D341Med (cell line): ENCODE measurements at regions not wholly inside any gene's neighbourhood (a gene's known extent, or its start where the extent isn't known, plus 50 kb on each side); places are given as distances from the start of the nearest gene placed in this dataset.
"Not testable (repeated sequence)": the region's sequence is repeated elsewhere in the genome, so short reads cannot be mapped to it uniquely, and the experiment has no call there.

Experiments
- DNase-seq: peaks from one replicate; pipeline ENCODE4 v3.0.0; 2012; ENCODE audit warnings: low spot score

DNA sequence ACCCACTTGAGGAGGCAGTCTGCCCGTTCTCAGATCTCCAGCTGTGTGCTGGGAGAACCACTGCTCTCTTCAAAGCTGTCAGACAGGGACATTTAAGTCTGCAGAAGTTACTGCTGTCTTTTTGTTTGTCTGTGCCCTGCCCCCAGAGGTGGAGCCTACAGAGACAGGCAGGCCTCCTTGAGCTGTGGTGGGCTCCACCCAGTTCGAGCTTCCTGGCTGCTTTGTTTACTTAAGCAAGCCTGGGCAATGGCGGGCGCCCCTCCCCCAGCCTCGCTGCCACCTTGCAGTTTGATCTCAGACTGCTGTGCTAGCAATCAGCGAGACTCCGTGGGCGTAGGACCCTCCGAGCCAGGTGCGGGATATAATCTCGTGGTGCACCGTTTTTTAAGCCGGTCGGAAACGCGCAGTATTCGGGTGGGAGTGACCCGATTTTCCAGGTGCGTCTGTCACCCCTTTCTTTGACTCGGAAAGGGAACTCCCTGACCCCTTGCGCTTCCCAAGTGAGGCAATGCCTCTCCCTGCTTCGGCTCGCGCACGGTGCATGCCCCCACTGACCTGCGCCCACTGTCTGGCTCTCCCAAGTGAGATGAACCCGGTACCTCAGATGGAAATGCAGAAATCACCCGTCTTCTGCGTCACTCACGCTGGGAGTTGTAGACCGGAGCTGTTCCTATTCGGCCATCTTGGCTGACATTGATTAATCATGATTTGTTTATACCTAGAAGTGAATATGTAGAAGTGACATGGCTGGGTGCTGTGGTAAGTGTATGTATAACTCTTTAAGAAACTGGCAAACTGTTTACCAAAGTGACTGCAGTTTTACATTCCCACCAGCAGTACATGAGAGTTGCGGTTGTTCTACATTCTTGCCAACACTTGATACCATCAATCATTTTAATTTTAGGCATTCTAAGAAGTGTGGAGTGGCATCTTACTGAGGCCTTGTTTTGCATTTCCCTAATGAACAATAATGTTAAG lies 465.9 kb upstream of the MAP3K7 start:
- DNase-seq: not testable (repeated sequence)

DNA sequence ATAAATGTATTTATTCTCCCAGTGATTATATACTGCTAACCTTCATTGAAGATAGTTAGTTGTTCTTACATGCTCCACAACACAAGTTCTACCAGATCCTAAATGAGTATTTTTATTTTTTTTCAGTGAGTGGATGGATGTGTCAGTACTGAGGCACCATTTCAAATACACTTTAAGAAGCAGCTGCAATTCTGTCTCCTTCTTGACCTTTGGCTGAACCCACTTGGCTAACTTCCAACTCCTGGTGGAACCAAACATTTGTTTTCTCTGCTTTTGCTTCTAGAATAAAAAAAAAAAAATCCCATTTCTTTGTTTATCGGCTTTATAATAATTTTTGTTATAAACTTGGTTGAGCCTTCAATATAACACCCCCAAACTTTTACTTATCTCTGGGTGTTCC lies 458.3 kb upstream of the MAP3K7 start:
- no peak for DNase-seq

DNA sequence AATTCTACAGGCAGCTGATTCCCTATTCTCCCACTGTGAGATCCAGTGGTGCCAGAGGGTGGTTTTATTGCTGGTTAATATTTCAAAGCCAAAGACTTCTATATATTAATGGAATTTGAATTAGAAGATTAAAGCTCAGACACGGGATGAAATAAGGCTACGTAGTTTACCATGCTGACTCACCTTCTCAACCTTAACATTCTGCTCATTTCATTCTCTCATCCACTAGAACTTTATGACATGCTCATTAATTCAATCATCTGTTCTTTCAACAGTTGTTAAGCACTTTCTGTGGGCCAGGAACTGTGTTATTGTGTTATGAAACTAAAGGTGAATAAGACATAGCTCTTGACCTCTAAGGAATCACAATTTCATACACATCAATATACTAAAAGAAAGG lies 456.9 kb upstream of the MAP3K7 start:
- DNase-seq: no peak

DNA sequence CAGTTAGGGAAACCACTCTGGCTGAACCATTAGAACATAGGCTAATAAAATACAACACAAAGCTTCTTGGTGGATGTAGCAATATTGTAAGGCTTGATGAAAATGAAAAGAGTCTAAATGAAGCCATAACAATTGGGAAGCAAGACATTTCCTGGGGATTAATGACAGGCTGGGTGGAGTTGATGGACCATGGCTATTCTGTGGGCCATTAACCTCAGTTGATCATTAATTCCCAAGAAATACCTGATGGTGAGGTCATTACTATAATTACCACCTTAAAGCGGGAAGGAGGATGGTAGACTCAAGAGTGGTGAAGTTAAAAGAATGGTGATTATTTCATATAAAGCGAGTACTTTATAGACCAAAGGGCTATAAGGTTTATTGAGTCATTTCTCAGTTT lies 455.8 kb upstream of the MAP3K7 start:
- no peak for DNase-seq

DNA sequence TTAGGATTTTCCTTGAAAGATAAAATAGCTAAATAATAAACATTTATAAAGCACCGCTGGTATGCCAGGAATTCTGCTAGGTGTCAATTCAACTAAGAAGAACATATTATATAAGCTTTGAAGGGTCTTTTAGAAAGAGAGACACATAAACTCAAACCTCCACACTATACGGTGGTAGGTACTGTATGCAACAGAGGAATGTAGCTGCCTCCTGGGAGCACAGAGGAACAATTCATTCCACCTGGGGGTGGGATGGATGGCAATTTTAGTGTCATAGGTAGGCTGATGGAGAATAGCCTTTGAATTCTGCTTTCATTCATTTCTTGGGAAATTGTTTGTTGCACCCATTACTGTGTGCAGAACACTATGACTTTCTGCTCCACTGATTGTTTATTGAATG lies 447.1 kb upstream of the MAP3K7 start:
- DNase-seq: no peak

DNA sequence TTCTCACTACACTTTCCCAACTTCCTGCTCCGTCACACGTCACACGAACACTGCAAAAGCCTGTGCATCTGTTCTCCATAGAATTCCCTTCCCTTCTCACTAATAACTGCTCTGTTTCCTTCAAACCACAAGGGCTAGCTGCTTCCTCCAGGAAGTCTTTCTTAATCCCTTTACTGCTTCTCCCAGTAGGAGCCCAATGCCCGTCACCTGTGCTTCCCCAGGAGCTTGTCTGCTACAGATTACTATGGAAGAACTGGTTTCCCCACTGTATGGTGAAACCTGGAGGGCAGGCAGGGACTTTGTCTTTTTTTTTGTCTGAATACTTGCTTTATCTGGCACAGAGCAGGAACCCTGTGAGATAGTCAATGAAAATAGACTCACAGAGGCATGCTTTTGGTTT lies 444.7 kb upstream of the MAP3K7 start:
- DNase-seq: no peak

DNA sequence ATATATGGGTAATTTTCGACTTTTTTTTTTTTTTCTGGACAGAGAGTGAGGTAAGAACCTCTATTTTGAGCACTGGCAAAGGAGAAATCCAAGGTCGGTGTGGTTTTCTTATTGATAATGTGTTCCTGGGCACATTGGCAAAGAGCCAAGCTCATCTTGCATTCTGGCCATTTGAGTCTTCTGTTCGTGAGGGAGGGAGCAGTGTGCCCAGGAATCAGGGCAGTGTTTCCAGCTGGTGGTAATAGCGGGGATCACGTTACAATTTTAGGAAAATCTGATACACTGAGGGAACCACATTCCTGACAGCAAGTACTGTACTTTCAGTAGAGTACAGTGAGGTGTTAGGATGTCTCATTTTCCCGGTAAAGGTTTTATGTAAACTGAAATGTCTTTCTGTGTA lies 442.3 kb upstream of the MAP3K7 start:
- DNase-seq: no peak

DNA sequence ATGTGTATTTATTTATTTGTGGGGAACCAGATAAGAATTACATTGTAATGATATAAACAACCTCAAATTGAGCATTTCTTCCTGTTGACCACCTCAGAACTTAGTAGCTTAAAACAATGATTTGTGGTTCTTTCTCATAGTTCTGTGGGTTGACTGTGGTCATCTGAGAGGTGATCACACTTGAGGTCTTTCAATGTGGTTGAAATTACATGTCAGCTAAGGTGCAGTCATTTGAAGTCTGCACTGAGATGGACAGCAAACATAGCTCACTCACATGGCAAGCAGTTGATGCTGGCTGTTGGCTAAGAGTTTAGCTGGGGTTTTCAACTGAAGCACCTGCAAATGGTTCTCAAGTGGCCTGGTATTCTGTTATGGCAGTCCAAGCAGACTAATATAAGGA lies 436.7 kb upstream of the MAP3K7 start:
- no peak for DNase-seq

DNA sequence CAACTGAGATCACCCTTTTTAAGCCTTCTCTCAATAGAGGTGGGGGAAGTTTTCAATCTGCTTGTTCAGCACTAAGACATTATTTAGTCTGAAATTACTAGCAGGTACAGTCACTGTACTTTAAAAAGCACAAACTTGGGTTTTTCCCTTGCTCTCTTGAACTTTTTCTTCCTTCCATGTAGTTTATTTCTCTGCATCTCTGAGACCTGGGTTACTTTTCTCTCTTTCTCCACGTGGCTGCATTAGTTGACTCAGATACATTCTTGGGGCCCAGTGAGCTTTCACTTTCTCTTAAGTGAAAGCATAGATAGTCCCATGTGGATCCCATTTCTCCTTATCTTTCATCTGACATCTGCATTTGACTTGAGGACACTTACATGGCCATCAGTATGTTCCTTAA lies 433.9 kb upstream of the MAP3K7 start:
- no peak for DNase-seq

DNA sequence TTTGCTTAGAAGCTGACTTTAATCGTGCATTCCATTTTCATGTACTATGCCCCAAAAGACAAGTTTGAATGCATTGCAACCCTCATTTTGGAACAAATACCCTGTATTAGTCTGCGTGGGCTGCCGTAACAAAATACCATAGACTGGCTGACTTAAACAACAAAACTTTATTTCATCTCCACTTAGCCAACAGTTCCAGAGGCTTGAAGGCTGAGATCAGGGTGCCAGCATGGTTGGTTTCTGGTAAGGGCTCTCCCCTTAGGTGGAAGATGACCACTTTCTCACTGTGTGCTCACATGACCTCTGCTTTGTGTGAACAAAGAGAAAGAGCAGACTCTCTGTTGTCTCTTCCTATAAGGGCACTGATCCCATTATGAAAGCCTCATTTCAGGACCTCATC lies 431.7 kb upstream of the MAP3K7 start:
- no peak for DNase-seq

DNA sequence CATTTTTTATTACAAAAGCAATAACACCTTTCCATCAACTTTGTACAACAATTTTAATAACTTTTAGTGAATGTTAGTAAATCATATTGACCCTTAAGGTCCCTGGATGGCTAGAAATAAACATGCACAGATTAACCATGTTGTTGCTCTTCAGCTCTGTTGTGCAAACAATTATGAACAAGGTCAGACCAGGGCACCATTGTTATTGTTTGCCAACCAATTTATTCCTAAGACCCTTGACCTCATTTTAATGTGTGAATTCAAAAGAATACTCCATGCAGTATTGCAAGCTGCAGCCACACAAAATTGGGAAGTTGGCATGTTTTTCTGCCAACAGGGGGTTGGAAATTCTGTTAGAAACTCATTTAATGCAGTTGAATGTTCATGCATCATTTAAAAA lies 426.6 kb upstream of the MAP3K7 start:
- DNase-seq: no peak

DNA sequence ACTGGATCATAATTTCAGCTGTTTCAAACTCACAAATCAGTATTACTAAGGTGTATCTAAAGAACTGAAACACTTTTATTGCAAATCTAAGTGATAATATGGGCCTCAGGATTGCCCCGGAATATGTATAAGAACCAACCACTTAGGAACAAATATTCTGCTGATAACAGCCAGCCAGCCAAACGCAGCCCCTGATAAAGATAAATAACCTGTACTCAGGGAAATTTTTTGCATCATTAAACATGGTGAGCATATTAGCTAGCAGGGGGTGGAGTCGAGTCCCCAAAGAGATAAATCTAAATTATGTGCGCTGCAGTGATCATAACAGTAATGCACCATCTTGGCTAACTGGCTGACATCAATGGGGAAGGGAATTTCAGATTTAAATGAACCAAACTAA lies 410.2 kb upstream of the MAP3K7 start:
- DNase-seq: no peak

DNA sequence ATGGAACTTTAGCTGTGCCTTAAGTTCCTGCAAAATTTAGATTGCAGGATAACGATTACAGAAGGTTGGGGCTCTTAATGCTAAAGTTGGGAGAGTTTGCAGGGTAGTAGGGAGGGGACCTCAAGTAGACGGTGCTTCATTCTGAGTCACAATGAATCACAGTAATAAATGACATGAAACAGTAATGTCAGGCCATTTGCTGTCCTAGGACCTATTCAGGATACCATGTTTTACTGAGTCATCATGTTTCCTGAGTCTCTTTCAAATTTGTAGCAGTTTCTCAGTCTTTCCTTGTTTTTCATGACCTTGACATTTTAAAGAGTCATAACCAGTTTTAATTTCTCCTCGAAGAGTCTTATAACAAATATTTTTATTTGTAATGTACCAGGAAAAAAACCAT lies 406.9 kb upstream of the MAP3K7 start:
- DNase-seq: no peak

DNA sequence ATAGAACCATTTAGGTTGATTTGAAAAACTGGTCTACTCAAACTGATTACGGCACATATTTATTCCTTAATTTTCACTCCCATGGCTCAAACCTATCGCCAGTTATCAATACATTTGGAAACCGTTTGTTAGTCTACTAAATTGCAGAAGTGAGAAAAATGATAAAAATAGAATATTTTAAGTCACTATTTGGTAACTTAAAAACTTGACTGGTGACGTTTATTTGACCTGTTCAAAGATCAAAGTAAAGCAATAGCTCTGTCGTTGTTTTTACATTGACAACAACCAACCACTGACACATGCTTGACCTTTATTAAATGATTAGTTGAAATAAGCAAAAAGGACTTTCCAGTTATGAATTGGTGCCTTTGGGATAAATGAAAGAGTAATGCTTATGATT lies 402.9 kb upstream of the MAP3K7 start:
- DNase-seq: no peak

DNA sequence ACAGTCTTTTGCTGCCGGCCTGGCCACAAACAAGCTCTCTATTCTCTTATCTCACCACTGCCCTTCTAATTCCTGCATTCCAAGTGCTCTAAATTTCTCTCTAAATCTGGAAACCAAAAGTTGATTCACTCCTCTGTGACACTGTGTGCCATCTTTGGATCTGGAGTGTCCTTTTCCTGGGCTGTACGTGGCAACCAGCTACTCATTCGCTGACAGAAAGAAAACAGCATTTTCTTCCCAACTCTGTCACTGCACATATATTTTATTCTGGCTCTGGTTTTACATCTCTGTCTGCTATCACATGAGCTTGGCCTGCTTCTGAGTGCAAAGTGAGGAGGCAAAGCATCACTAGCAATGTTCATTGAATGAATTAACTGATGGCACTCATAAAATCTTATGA lies 397.2 kb upstream of the MAP3K7 start:
- DNase-seq: no peak

DNA sequence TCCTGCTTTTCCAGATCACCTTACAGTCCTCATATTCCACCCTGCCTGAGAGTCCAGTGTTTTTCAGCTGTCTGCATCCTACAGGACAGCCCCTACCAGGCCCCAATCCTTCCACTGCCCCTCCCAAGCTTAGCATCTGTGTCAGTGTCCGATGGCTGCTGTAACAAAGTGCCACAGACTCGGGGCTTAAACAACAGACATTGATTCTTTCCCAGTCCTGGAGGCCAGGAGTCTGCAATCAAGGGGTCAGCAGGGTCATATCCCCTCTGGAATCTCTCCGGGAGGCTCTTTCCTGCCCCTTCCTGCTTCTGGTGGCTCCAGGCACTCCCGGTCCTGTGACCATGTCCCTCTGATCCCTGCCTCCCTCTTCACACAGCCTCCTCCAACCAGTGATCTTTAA lies 396.6 kb upstream of the MAP3K7 start:
- DNase-seq: no peak

DNA sequence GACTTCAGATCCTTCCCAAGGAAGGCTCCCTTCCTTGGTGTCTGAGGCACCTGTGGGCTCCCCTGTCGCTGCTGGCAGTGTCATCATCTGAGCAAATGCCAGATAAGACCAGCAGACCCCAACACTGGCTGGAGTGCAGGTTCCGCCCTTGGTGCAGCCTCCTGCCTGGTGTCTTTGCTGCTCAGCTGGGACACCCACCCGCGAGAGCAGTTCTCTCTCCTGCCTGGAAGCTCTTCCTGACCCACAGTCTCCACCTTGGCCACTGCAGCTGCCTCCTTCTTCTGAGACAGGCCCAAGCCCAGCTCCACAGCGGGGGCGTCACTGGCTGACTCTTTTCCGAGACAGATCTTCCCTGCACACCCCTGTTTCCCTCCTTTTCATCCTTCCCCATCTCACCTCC lies 395.7 kb upstream of the MAP3K7 start:
- no peak for DNase-seq

DNA sequence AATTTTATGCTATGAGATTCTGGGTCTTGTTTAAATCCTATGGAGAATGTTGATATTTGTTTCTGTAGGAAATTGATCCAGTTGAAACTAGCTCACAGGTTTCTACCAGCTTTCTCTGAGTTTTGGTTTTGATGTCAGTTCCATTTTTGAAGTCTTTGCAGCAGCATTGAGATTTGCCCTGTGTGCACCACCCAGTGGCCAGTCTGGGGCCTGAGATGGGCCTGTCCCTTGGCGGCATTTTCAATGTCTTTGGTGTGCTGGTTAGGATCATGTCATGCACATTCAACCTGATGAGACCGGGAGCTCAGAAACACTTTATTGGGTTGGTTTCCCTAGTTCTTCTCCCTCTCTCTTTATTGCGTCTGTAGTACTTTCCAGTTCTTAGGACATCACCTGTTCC lies 395.2 kb upstream of the MAP3K7 start:
- DNase-seq: no peak

DNA sequence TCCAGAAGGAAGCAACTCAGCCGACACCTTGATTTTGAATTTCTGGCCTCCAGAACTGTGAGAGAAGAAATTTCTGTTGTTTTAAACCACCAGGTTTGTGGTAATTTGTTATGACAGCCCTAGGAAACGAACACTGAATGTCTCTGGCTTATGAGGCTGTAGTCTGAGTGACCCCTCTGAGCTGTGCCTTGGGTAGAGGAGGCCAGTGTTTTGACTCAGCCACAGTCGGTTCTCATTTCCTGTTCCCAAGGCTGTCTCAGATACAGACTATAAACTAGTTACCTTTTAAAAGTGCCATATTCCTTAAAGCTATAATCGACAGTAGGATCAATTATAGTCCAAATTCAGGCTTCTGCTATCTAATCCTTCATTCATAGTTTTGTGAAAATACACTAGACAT lies 391.2 kb upstream of the MAP3K7 start:
- no peak for DNase-seq

DNA sequence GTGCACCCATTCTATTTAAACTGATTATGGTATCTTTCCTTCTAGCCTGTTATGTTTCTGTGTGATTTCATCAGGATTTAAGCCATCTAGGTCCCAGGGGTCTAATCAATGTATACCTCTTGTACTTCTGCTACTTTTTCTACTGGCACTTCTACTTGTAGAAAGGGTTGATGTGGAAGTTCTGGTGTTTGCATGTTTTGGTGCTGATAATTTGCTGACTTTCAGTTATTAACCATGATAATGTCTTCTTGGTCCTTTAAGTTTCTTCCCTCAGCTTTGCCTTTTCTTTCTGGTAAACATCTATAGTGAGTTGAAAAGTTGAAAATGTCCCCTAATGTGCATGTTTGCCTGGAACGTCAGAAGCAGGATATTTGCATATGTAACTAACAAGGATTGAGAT lies 390.6 kb upstream of the MAP3K7 start:
- DNase-seq: no peak

DNA sequence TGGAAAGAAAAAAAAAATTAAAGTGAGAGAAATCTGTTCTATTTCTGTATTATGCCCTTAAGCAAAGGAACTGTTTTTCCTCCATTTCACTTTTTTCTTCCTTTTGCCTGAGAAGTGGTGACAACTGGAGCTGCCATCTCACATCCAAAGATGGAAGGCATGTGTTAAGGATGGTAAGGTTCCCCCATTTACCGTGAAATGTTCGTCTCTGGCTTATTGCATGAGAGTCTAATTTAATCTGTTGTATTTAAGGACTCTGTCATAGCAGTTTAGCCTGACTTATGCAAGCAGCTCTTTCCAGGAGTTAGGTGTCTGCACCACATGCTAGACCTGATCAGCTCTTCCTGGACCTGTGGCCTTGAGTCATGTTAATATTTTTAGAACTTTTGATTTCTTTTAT lies 389.5 kb upstream of the MAP3K7 start:
- DNase-seq: no peak

DNA sequence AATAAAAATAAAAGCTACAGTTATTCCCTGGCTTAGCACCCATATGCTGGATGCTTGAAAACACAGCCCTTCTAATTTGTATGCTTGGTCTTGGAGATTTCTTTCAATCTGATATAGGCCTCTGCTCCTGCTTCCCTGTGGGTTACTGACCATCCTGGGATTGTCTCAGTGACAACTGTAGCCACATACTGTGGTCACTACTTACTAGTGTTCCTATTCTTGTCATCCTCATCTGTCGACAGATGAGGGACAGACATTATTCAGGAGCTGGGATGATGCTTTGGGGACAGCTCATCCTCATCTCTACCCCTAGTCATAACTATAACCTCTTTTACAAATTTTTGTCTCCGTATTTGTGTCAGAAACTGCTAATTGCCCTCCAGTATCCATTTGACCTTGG lies 388.9 kb upstream of the MAP3K7 start:
- no peak for DNase-seq

DNA sequence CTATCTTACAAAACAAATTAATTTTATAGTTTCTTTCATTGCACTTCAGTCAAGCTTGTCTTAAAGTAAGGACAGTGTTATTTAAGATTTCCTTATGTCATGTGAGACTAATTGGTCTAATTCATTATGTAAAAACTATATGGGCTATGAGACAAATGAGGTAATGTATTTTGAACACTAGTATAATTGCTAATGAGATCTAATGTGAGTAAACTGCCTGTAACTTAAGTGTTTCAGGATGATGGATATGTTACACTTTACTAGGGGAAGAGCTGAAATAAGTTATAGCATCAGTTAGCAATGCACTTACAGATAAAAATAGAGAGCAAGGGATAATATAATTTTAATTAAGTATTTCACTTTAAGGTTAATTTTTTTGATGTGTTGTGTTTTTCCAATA lies 386.3 kb upstream of the MAP3K7 start:
- no peak for DNase-seq

DNA sequence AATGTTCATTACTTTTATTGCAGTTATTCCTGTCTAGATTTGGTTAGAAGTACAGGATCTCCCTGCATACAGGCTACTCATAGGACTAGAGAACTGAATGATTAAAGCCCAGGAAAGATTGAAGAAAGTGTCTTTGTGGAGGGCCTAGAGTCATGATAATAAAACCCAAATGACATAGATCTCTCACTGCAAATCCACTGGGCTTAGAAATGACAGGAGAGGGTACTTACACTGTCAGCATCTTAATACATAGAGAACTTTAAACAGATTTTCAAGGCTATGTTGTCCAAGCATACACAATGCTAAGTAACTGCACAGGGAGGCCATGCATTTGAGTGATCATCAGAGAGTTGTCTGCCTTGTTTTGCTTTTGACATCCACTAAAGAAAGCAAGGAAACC lies 383.8 kb upstream of the MAP3K7 start:
- no peak for DNase-seq
